ENCODE measurements at regions not wholly inside any gene's neighbourhood (a gene's known extent, or its start where the extent isn't known, plus 50 kb on each side); places are given as distances from the start of the nearest gene placed in this dataset.

DNA sequence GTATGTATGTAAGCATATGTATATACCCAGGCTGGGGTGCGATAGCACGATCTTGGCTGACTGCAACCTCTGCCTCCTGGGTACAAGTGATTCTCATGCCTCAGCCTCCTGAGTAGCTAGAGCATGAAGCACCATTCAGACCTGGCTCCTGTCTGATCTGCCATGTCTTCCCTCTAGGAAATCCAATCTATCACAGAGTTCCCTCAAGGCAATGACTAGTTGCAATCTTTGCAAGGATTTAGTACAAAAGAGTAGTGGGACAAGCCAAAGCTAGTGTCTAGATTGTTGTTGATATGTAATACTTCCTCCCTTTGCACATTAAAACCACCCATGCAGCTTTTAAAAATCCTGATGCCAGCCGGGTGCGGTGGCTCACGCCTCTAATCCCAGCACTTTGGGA is 60.5 kb upstream of the PRKAR2B start:
- WGBS, 2 experiments (ENCODE audit: extremely low coverage in 1 of 2, insufficient coverage in 1 of 2, insufficient read length in 1 of 2, insufficient replicate concordance in 2 of 2, low coverage in 1 of 2, low lambda C conversion rate in 2 of 2, missing lambda C conversion rate in 1 of 2) = 100% methylated on average over 5 of the region's 5 CpGs; no CpG with 5 or more reads in 1 of the 2 experiments
- CTCF ChIA-PET (ENCODE audit: partially characterized antibody) = interaction anchor here (1.1 kb wide), 1 partner anchor 163 kb away, joined by 4 read pairs; no protein-coding TSS in a partner anchor
- no peak overlapping the region for H2AFZ ChIP-seq (ENCODE audit: low read length)
- TF ChIP-seq HDAC2 (IDR thresholded peaks at IDR 0.05; ENCODE audit: borderline replicate concordance in 1 of 2, low read depth in 2 of 2, low read length in 2 of 2) = no peak
- TF ChIP-seq BRCA1 (IDR thresholded peaks at IDR 0.05; ENCODE audit: low read depth, low read length) = no peak
- TF ChIP-seq SIRT6 (IDR thresholded peaks at IDR 0.05; ENCODE audit: low read length) = no peak
- no peak for TF ChIP-seq POLR2A (IDR thresholded peaks at IDR 0.05; ENCODE audit: control extremely low read depth in 1 of 2, low read depth in 2 of 2, low read length in 2 of 2)
- no peak for TF ChIP-seq KDM1A (IDR thresholded peaks at IDR 0.05; ENCODE audit: borderline replicate concordance, low read length)
- TF ChIP-seq ASH2L (IDR thresholded peaks at IDR 0.05; ENCODE audit: low read length) = no peak
- no peak for TF ChIP-seq SP1 (IDR thresholded peaks at IDR 0.05; ENCODE audit: low read depth, low read length)
- no peak for TF ChIP-seq FOSL1 (IDR thresholded peaks at IDR 0.05; ENCODE audit: insufficient read depth, low read depth, low read length)
- TF ChIP-seq BCL11A (IDR thresholded peaks at IDR 0.05; ENCODE audit: low read depth in 2 of 2, low read length in 2 of 2) = no peak
- TF ChIP-seq SRF (IDR thresholded peaks at IDR 0.05; ENCODE audit: low read depth, low read length) = no peak
- TF ChIP-seq SIN3A (conservative IDR thresholded peaks at IDR 0.05 in 1 of 2, IDR thresholded peaks at IDR 0.05 in 1 of 2; ENCODE audit: low read depth in 1 of 2, low read length in 2 of 2) = no peak
- no peak for TF ChIP-seq KDM4A (IDR thresholded peaks at IDR 0.05; ENCODE audit: low read depth, low read length, severe bottlenecking)
- TF ChIP-seq SAP30 (IDR thresholded peaks at IDR 0.05; ENCODE audit: insufficient read depth, insufficient replicate concordance, low read length) = no peak
- TF ChIP-seq RXRA (IDR thresholded peaks at IDR 0.05; ENCODE audit: insufficient read depth, low read depth, low read length) = no peak

More for the DNA sequence above, 60.5 kb upstream of the PRKAR2B start:
- H3K18ac ChIP-seq (ENCODE audit: extremely low read depth, low read length) = no peak overlapping the region
- H3K4me3 ChIP-seq (ENCODE audit: extremely low read depth in 1 of 4, insufficient read depth in 2 of 4, low read depth in 3 of 4, low read length in 4 of 4) = no peak overlapping the region
- H3K36me3 ChIP-seq (ENCODE audit: control insufficient read depth in 2 of 4, insufficient read depth in 4 of 4, low read length in 3 of 4) = no peaks in the 10 kb centered on the region
- no peak overlapping the region for H2BK12ac ChIP-seq (ENCODE audit: low read depth, low read length)
- no peak overlapping the region for H2AK5ac ChIP-seq (ENCODE audit: low read depth, low read length)
- H2BK5ac ChIP-seq (ENCODE audit: low read depth, low read length) = no peak overlapping the region
- H4K20me1 ChIP-seq (replicated peaks in 1 of 2; ENCODE audit: control insufficient read depth in 1 of 2, insufficient read depth in 2 of 2, low read length in 2 of 2) = no peaks in the 10 kb centered on the region
- H3K9ac ChIP-seq (replicated peaks in 1 of 4; ENCODE audit: extremely low read depth in 1 of 4, low read depth in 3 of 4, low read length in 3 of 4) = no peak overlapping the region
- no peak overlapping the region for H3K56ac ChIP-seq (replicated peaks; ENCODE audit: insufficient read length, low read depth, low read length)
- FAIRE-seq (no peak), DNase-seq (ENCODE audit: low read depth in 1 of 2, low spot score in 2 of 2) (no peak)
- no peaks in the 10 kb centered on the region for H3K27me3 ChIP-seq (replicated peaks in 1 of 4; ENCODE audit: control insufficient read depth in 3 of 4, extremely low read depth in 1 of 4, insufficient read depth in 3 of 4, low read length in 3 of 4)
- no peak overlapping the region for H3K27ac ChIP-seq (ENCODE audit: low read depth, low read length)
- H2BK120ac ChIP-seq (replicated peaks; ENCODE audit: low read depth, low read length) = no peak overlapping the region
- H4K91ac ChIP-seq (replicated peaks; ENCODE audit: insufficient read length, low read length) = no peak overlapping the region
- H4K8ac ChIP-seq (ENCODE audit: extremely low read depth, insufficient read depth, low read length) = no peak overlapping the region
- no peaks in the 10 kb centered on the region for H3K79me1 ChIP-seq (ENCODE audit: low read depth, low read length)
- H3K4ac ChIP-seq (replicated peaks; ENCODE audit: insufficient read length, low read depth, low read length) = no peak overlapping the region
- no peaks in the 10 kb centered on the region for H3K9me3 ChIP-seq (ENCODE audit: insufficient read depth in 2 of 2, low read depth in 1 of 2, low read length in 1 of 2)
- H3K14ac ChIP-seq (ENCODE audit: insufficient read length) = no peak overlapping the region
- H3K4me2 ChIP-seq (ENCODE audit: insufficient read depth in 1 of 2, low read depth in 2 of 2, low read length in 2 of 2) = no peak overlapping the region
- POLR2A ChIA-PET (ENCODE audit: partially characterized antibody) = no interaction called here
- no peaks in the 10 kb centered on the region for H3K23me2 ChIP-seq (ENCODE audit: low read depth, low read length)
- H3K4me1 ChIP-seq (replicated peaks in 1 of 4; ENCODE audit: control insufficient read depth in 3 of 4, insufficient read depth in 4 of 4, low read length in 3 of 4) = peaks cover 0 to 6% (median 0%) of the 10 kb centered on the region in 4 experiments; a peak in 1 of 7 replicates
- H2BK15ac ChIP-seq (ENCODE audit: low read length) = no peak overlapping the region
- no peaks in the 10 kb centered on the region for H3K79me2 ChIP-seq (ENCODE audit: control insufficient read depth in 1 of 2, insufficient read depth in 2 of 2, low read length in 2 of 2)
- H4K5ac ChIP-seq (ENCODE audit: insufficient read length, low read depth, low read length) = no peak overlapping the region
- H3K23ac ChIP-seq (ENCODE audit: insufficient read length) = no peak overlapping the region
- H2BK20ac ChIP-seq (ENCODE audit: low read length) = no peak overlapping the region
